OCI-LY7 (cell line): ENCODE measurements at regions not wholly inside any gene's neighbourhood (a gene's known extent, or its start where the extent isn't known, plus 50 kb on each side); places are given as distances from the start of the nearest gene placed in this dataset.

Experiments
- BruUV-seq: library from RNA; stranded (reverse); fragments of 400-500 nt; replicated peaks from 2 replicates; lab custom pipeline; 2021; lab: Mats Ljungman, UMichigan
- CTCF ChIA-PET: fragments of 300-600 bp; sonication (Branson Sonifier 250); formaldehyde crosslinking; loops from one replicate; lab custom pipeline; 2022; ENCODE audit warnings: antibody characterized with exemption; ENCODE audit not compliant: unreplicated experiment; lab: Charles Lee
- POLR2A ChIA-PET: fragments of 300-600 bp; sonication (Branson Sonifier 250); formaldehyde crosslinking; loops from one replicate; lab custom pipeline; 2022; ENCODE audit warnings: antibody characterized with exemption; lab: Charles Lee
- DNase-seq: peaks from one replicate; pipeline ENCODE4 v3.0.0-alpha.2; 2015; ENCODE audit warnings: low spot score
- H2AFZ ChIP-seq: fragments of 200-600 bp; sonication (generic), shearing (Covaris generic); 2 replicates; pipeline ENCODE4 v1.6.1; 2014; ENCODE audit warnings: mild to moderate bottlenecking, antibody characterized with exemption, low read length, moderate library complexity
- H3K27ac ChIP-seq: fragments of 200-600 bp; sonication (generic); 2 replicates; pipeline ENCODE4 v1.5.1; 2014; ENCODE audit warnings: mixed run types, low read depth, mild to moderate bottlenecking, moderate library complexity, low read length, inconsistent platforms; ENCODE audit not compliant: poor library complexity, severe bottlenecking
- H3K36me3 ChIP-seq: fragments of 200-600 bp; sonication (generic); 2 replicates; pipeline ENCODE4 v1.6.1; 2014; ENCODE audit warnings: mild to moderate bottlenecking, antibody characterized with exemption, low read length, moderate library complexity, mixed read lengths; ENCODE audit not compliant: insufficient read depth
- H3K4me1 ChIP-seq: fragments of 200-600 bp; sonication (generic); 2 replicates; pipeline ENCODE4 v1.5.1; 2014; ENCODE audit warnings: mild to moderate bottlenecking, low read length; ENCODE audit not compliant: insufficient read depth, poor library complexity, severe bottlenecking
- H3K4me2 ChIP-seq: fragments of 200-600 bp; sonication (generic); 2 replicates; pipeline ENCODE4 v1.6.1; 2014; ENCODE audit warnings: mild to moderate bottlenecking, low read length
- H3K4me3 ChIP-seq: fragments of 200-600 bp; sonication (generic); 2 replicates; pipeline ENCODE4 v1.5.1; 2014; ENCODE audit warnings: mild to moderate bottlenecking, low read depth, low read length; ENCODE audit not compliant: poor library complexity, severe bottlenecking
- H3K79me2 ChIP-seq: fragments of 200-600 bp; sonication (generic); 2 replicates; pipeline ENCODE4 v1.6.1; 2016; ENCODE audit warnings: low read depth, mild to moderate bottlenecking, low read length, moderate library complexity, mixed read lengths; ENCODE audit not compliant: insufficient read depth
- H3K9me2 ChIP-seq: fragments of 200-600 bp; sonication (generic); 2 replicates; pipeline ENCODE4 v1.6.1; 2016; ENCODE audit warnings: mild to moderate bottlenecking, low read length, mixed read lengths; ENCODE audit not compliant: insufficient read depth
- H3K9me3 ChIP-seq: fragments of 200-600 bp; sonication (generic); 2 replicates; pipeline ENCODE4 v1.6.1; 2014; ENCODE audit warnings: mild to moderate bottlenecking, mixed run types, low read length, mixed read lengths
- H4K20me1 ChIP-seq: fragments of 200-600 bp; sonication (generic); 2 replicates; pipeline ENCODE4 v1.6.1; 2014; ENCODE audit warnings: mild to moderate bottlenecking, antibody characterized with exemption, low read length, moderate library complexity, mixed read lengths; ENCODE audit not compliant: insufficient read depth
- EZH2phosphoT487 ChIP-seq: fragments of 200-600 bp; sonication (generic); IDR thresholded peaks from 2 replicates; pipeline ENCODE4 v1.6.1; 2018; ENCODE audit warnings: low read depth, borderline replicate concordance, mild to moderate bottlenecking, mixed run types, antibody characterized with exemption, low read length, moderate library complexity, mixed read lengths
- intact Hi-C: fragments of 100-400 bp; cut with micrococcal nuclease; formaldehyde crosslinking; loops from one replicate; pipeline ENCODE4 v1.10.0; 2022; ENCODE audit not compliant: unreplicated experiment
- TF ChIP-seq, protein P1 (sequence below): fragments of 200-600 bp; sonication (generic); conservative IDR thresholded peaks from 2 replicates; pipeline ENCODE4 v1.5.1; 2014; ENCODE audit warnings: mild to moderate bottlenecking, antibody characterized with exemption, low read length, moderate library complexity, mixed read lengths

DNA sequence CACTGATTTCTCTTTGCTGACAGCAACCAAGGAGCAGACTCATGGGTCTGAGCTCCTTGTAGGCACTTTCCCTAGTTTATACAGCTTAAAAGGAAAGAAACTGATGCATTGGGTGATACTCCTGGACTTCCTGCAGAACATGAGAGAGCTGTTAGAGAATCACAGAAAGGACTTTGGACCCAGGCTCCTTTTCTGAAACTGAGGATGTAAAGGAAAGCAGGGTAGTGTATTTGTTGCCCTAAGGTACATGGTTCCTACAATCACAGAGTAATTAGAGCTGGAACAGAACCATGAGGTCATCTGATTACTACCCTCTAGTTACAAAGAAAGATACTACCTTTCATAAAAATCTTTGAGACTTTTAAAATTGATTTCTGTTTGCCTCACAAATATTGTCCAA lies 477.1 kb upstream of the SPTLC3 start:
- H3K27ac ChIP-seq = no peak overlapping the region
- no peaks in the 10 kb centered on the region for H3K9me2 ChIP-seq
- no peak for DNase-seq
- intact Hi-C loops = no loop called here
- H3K4me1 ChIP-seq = no peaks in the 10 kb centered on the region
- TF ChIP-seq, protein P1, sequence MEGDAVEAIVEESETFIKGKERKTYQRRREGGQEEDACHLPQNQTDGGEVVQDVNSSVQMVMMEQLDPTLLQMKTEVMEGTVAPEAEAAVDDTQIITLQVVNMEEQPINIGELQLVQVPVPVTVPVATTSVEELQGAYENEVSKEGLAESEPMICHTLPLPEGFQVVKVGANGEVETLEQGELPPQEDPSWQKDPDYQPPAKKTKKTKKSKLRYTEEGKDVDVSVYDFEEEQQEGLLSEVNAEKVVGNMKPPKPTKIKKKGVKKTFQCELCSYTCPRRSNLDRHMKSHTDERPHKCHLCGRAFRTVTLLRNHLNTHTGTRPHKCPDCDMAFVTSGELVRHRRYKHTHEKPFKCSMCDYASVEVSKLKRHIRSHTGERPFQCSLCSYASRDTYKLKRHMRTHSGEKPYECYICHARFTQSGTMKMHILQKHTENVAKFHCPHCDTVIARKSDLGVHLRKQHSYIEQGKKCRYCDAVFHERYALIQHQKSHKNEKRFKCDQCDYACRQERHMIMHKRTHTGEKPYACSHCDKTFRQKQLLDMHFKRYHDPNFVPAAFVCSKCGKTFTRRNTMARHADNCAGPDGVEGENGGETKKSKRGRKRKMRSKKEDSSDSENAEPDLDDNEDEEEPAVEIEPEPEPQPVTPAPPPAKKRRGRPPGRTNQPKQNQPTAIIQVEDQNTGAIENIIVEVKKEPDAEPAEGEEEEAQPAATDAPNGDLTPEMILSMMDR = no peak
- no peak for TF ChIP-seq EZH2phosphoT487
- CTCF ChIA-PET = no interaction called here
- no peaks in the 10 kb centered on the region for H4K20me1 ChIP-seq
- POLR2A ChIA-PET = no interaction called here
- no peak overlapping the region for H2AFZ ChIP-seq
- no peaks in the 10 kb centered on the region for H3K9me3 ChIP-seq
- H3K36me3 ChIP-seq = no peaks in the 10 kb centered on the region
- no TSS peak for BruUV-seq
- no peak overlapping the region for H3K4me2 ChIP-seq
- H3K4me3 ChIP-seq = no peak overlapping the region
- H3K79me2 ChIP-seq = no peaks in the 10 kb centered on the region

DNA sequence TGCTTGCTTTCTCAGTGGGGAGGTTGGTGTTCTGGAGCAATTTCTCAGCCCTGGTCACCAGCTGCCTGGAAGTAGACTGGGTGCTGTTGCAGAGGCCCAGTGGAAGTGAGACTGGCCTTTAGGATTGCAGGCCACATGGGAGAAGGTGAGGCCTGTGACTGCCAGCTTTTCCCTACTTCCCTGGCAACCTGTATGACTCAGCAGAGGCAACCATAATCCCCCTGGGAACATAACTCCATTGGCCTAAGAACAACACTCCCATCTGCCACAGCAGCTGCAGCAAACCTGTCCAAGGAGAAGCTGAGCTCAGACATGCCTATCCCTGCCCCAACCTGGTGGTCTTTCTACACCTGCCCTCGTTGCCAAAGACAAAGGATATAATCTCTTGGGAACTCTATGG lies 473.5 kb upstream of the SPTLC3 start:
- ChIA-PET CTCF (no interaction called here), POLR2A (no interaction called here)
- Histone ChIP-seq H2AFZ (no peak overlapping the region), H3K36me3 (no peaks in the 10 kb centered on the region), H3K4me2 (no peak overlapping the region), H3K9me2 (no peaks in the 10 kb centered on the region), H3K9me3 (no peaks in the 10 kb centered on the region), H4K20me1 (no peaks in the 10 kb centered on the region), H3K4me3 (no peak overlapping the region), H3K79me2 (no peaks in the 10 kb centered on the region), H3K27ac (no peak overlapping the region), H3K4me1 (no peaks in the 10 kb centered on the region)
- DNase-seq = no peak
- no TSS peak for BruUV-seq
- TF ChIP-seq EZH2phosphoT487 = no peak
- intact Hi-C loops = no loop called here

DNA sequence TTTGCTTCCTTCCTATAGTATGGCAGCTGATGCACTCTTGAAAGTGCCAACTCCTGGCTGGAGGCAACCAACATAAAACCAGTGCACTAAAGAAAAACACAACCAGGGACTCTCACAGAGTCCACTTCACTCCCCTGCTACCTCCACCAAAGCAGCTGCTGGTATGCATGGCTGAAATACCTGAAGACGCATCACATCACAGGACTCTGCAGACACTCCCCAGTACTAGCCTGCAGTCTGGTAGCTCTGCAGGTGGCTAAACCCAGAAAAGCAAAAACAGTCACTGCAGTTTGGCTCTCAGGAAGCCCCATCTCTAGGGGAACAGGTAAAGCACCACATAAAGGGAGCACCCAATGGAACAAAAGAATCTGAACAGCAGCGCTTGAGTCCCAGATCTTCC lies 473.0 kb upstream of the SPTLC3 start:
- Histone ChIP-seq H3K36me3 (no peaks in the 10 kb centered on the region), H4K20me1 (no peaks in the 10 kb centered on the region), H3K9me2 (no peaks in the 10 kb centered on the region), H3K4me2 (no peak overlapping the region), H3K27ac (no peak overlapping the region), H3K79me2 (no peaks in the 10 kb centered on the region), H3K4me3 (no peak overlapping the region), H2AFZ (no peak overlapping the region), H3K4me1 (no peaks in the 10 kb centered on the region), H3K9me3 (no peaks in the 10 kb centered on the region)
- intact Hi-C loops = no loop called here
- DNase-seq = no peak
- POLR2A ChIA-PET = no interaction called here
- no TSS peak for BruUV-seq
- TF ChIP-seq, protein P1 = no peak
- TF ChIP-seq EZH2phosphoT487 = no peak
- CTCF ChIA-PET = no interaction called here
